ENCODE measurements at regions not wholly inside any gene's neighbourhood (a gene's known extent, or its start where the extent isn't known, plus 50 kb on each side); places are given as distances from the start of the nearest gene placed in this dataset.
"Not testable (repeated sequence)": the region's sequence is repeated elsewhere in the genome, so short reads cannot be mapped to it uniquely, and the experiment has no call there.

- no peak overlapping the region for H3K4me3 ChIP-seq
- H3K27me3 ChIP-seq (ENCODE audit: low read depth) = no peaks in the 10 kb centered on the region
- H3K36me3 ChIP-seq (replicated peaks) = no peaks in the 10 kb centered on the region
- in situ Hi-C loops (cut with MboI; ENCODE audit: low sequenced_read_pairs) = no loop called here
- H3K9me3 ChIP-seq = no peaks in the 10 kb centered on the region
- no peaks in the 10 kb centered on the region for H3K4me1 ChIP-seq
- no peak for DNase-seq (ENCODE audit: low spot score in 2 of 2)
Observed at GRCh38 chr3:72081471-72082185, 296.7 kb upstream of the PROK2 start.

GRCh38 chr3:72080800-72081199, 295.9 kb upstream of the PROK2 start:
- no peak overlapping the region for H3K4me3 ChIP-seq
- DNase-seq (ENCODE audit: low spot score in 2 of 2) = no peak
- no peaks in the 10 kb centered on the region for H3K36me3 ChIP-seq (replicated peaks)
- no peaks in the 10 kb centered on the region for H3K4me1 ChIP-seq
- no peaks in the 10 kb centered on the region for H3K27me3 ChIP-seq (ENCODE audit: low read depth)
- no peaks in the 10 kb centered on the region for H3K9me3 ChIP-seq
- in situ Hi-C loops (cut with MboI; ENCODE audit: low sequenced_read_pairs) = no loop called here

- Histone ChIP-seq H3K27me3 (ENCODE audit: low read depth) (no peaks in the 10 kb centered on the region), H3K9me3 (no peaks in the 10 kb centered on the region; the same call in 1 of the 2 replicates), H3K4me1 (no peaks in the 10 kb centered on the region), H3K4me3 (no peak overlapping the region), H3K36me3 (replicated peaks) (no peaks in the 10 kb centered on the region)
- in situ Hi-C loops (cut with MboI; ENCODE audit: low sequenced_read_pairs) = no loop called here
- DNase-seq (ENCODE audit: low spot score in 2 of 2) = no peak
Observed at GRCh38 chr3:72080095-72080494, 295.1 kb upstream of the PROK2 start.

GRCh38 chr3:72079369-72079872, 294.5 kb upstream of the PROK2 start:
- Histone ChIP-seq H3K4me1 (no peaks in the 10 kb centered on the region), H3K27me3 (ENCODE audit: low read depth) (no peaks in the 10 kb centered on the region), H3K9me3 (no peaks in the 10 kb centered on the region; the same call in 1 of the 2 replicates), H3K4me3 (no peak overlapping the region), H3K36me3 (replicated peaks) (no peaks in the 10 kb centered on the region)
- no peak for DNase-seq (ENCODE audit: low spot score in 2 of 2)
- in situ Hi-C loops (cut with MboI; ENCODE audit: low sequenced_read_pairs) = no loop called here

GRCh38 chr3:72078676-72079368, 293.9 kb upstream of the PROK2 start:
- H3K27me3 ChIP-seq (ENCODE audit: low read depth) = no peaks in the 10 kb centered on the region
- H3K4me1 ChIP-seq = no peaks in the 10 kb centered on the region
- H3K9me3 ChIP-seq = no peaks in the 10 kb centered on the region; the same call in 1 of the 2 replicates
- DNase-seq (ENCODE audit: low spot score in 2 of 2) = no peak
- no peak overlapping the region for H3K4me3 ChIP-seq
- in situ Hi-C loops (cut with MboI; ENCODE audit: low sequenced_read_pairs) = no loop called here
- no peaks in the 10 kb centered on the region for H3K36me3 ChIP-seq (replicated peaks)

- DNase-seq (ENCODE audit: low spot score in 2 of 2) = no peak
- H3K27me3 ChIP-seq (ENCODE audit: low read depth) = no peaks in the 10 kb centered on the region
- H3K4me1 ChIP-seq = no peaks in the 10 kb centered on the region
- no peak overlapping the region for H3K4me3 ChIP-seq
- no peaks in the 10 kb centered on the region; the same call in 1 of the 2 replicates for H3K9me3 ChIP-seq
- no peaks in the 10 kb centered on the region for H3K36me3 ChIP-seq (replicated peaks)
- in situ Hi-C loops (cut with MboI; ENCODE audit: low sequenced_read_pairs) = no loop called here
Observed at GRCh38 chr3:72077473-72078259, 292.7 kb upstream of the PROK2 start.

GRCh38 chr3:72075848-72076247, 290.9 kb upstream of the PROK2 start:
- DNase-seq (ENCODE audit: low spot score in 2 of 2); H3K4me3 ChIP-seq; H3K9me3 ChIP-seq; H3K27me3 ChIP-seq (ENCODE audit: low read depth); H3K36me3 ChIP-seq (replicated peaks); in situ Hi-C loops (cut with MboI; ENCODE audit: low sequenced_read_pairs); H3K4me1 ChIP-seq: not testable (repeated sequence)

- Histone ChIP-seq H3K9me3 (no peaks in the 10 kb centered on the region; the same call in 1 of the 2 replicates), H3K4me3 (no peak overlapping the region), H3K4me1 (no peaks in the 10 kb centered on the region), H3K27me3 (ENCODE audit: low read depth) (peaks cover 9% of the 10 kb centered on the region), H3K36me3 (replicated peaks) (no peaks in the 10 kb centered on the region)
- no peak for DNase-seq (ENCODE audit: low spot score in 2 of 2)
- in situ Hi-C loops (cut with MboI; ENCODE audit: low sequenced_read_pairs) = no loop called here
Observed at GRCh38 chr3:72071624-72072023, 286.7 kb upstream of the PROK2 start.

GRCh38 chr3:72070005-72070404, 285.1 kb upstream of the PROK2 start:
- Histone ChIP-seq H3K27me3 (ENCODE audit: low read depth) (peaks cover 9% of the 10 kb centered on the region), H3K4me3 (no peak overlapping the region), H3K9me3 (no peaks in the 10 kb centered on the region; the same call in 1 of the 2 replicates), H3K4me1 (no peaks in the 10 kb centered on the region), H3K36me3 (replicated peaks) (no peaks in the 10 kb centered on the region)
- in situ Hi-C loops (cut with MboI; ENCODE audit: low sequenced_read_pairs) = no loop called here
- DNase-seq (ENCODE audit: low spot score in 2 of 2) = no peak

GRCh38 chr3:72069543-72069942, 284.6 kb upstream of the PROK2 start:
- Histone ChIP-seq H3K36me3 (replicated peaks) (no peaks in the 10 kb centered on the region), H3K9me3 (no peaks in the 10 kb centered on the region), H3K27me3 (ENCODE audit: low read depth) (peaks cover 9% of the 10 kb centered on the region), H3K4me1 (no peaks in the 10 kb centered on the region), H3K4me3 (no peak overlapping the region)
- no peak for DNase-seq (ENCODE audit: low spot score in 2 of 2)
- in situ Hi-C loops (cut with MboI; ENCODE audit: low sequenced_read_pairs) = no loop called here

- Histone ChIP-seq H3K4me1 (no peaks in the 10 kb centered on the region), H3K27me3 (ENCODE audit: low read depth) (peaks cover 9% of the 10 kb centered on the region), H3K4me3 (no peak overlapping the region), H3K9me3 (no peaks in the 10 kb centered on the region), H3K36me3 (replicated peaks) (no peaks in the 10 kb centered on the region)
- no peak for DNase-seq (ENCODE audit: low spot score in 2 of 2)
- in situ Hi-C loops (cut with MboI; ENCODE audit: low sequenced_read_pairs) = no loop called here
Observed at GRCh38 chr3:72068621-72069020, 283.7 kb upstream of the PROK2 start.

- in situ Hi-C loops (cut with MboI; ENCODE audit: low sequenced_read_pairs) = no loop called here
- no peak for DNase-seq (ENCODE audit: low spot score in 2 of 2)
Observed at GRCh38 chr3:72067721-72068120, 282.8 kb upstream of the PROK2 start.

GRCh38 chr3:72065872-72066641, 281.1 kb upstream of the PROK2 start:
- in situ Hi-C loops (cut with MboI; ENCODE audit: low sequenced_read_pairs) = no loop called here
- Histone ChIP-seq H3K27me3 (ENCODE audit: low read depth) (peaks cover 9% of the 10 kb centered on the region), H3K4me1 (no peaks in the 10 kb centered on the region), H3K9me3 (no peaks in the 10 kb centered on the region; the same call in 1 of the 2 replicates), H3K36me3 (replicated peaks) (no peaks in the 10 kb centered on the region), H3K4me3 (no peak overlapping the region)
- DNase-seq (ENCODE audit: low spot score in 2 of 2) = no peak

More at GRCh38 chr3:72067721-72068120, 282.8 kb upstream of the PROK2 start:
- no peaks in the 10 kb centered on the region for H3K9me3 ChIP-seq
- peaks cover 9% of the 10 kb centered on the region for H3K27me3 ChIP-seq (ENCODE audit: low read depth)
- no peaks in the 10 kb centered on the region for H3K4me1 ChIP-seq
- H3K4me3 ChIP-seq = no peak overlapping the region
- H3K36me3 ChIP-seq (replicated peaks) = no peaks in the 10 kb centered on the region
